Psoas muscle (tissue), 7 donors: ENCODE measurements at regions not wholly inside any gene's neighbourhood (a gene's known extent, or its start where the extent isn't known, plus 50 kb on each side); places are given as distances from the start of the nearest gene placed in this dataset.

ENCODE experiments used
- ATAC-seq, 4 donors: fragments of 200-7000 bp; cut with Tn5 transposase; one replicate each; pipeline ENCODE4 v1.9.1; 2020; ENCODE audit warnings: moderate library complexity in 3 of 4, mild to moderate bottlenecking in 2 of 4
- DNase-seq, 2 donors: peaks; one replicate each; pipeline ENCODE4 v3.0.0-alpha.2; 2020
- H3K27ac ChIP-seq: fragments of 200-600 bp; one replicate; pipeline ENCODE4 v1.8.0; 2022
- H3K27me3 ChIP-seq, 3 donors: fragments of 200-600 bp in 1 of 3; one replicate each; pipeline versions ENCODE4 v1.6.1 to v1.8.0; 2013 to 2022; ENCODE audit warnings: low read length in 2 of 3, mild to moderate bottlenecking in 2 of 3, moderate library complexity in 1 of 3; ENCODE audit not compliant: insufficient read depth in 3 of 3
- H3K36me3 ChIP-seq, 2 donors: fragments of 200-600 bp in 1 of 2; one replicate each; pipeline versions ENCODE4 v1.6.1 to v1.8.0; 2013 to 2022; ENCODE audit warnings: low read depth in 1 of 2, mild to moderate bottlenecking in 1 of 2, moderate library complexity in 1 of 2; ENCODE audit not compliant: insufficient read depth in 1 of 2
- H3K4me1 ChIP-seq: fragments of 200-600 bp; one replicate; pipeline ENCODE4 v1.8.0; 2022
- H3K4me3 ChIP-seq: fragments of 200-600 bp; one replicate; pipeline ENCODE4 v1.8.0; 2022; ENCODE audit warnings: mild to moderate bottlenecking
- H3K9me3 ChIP-seq: fragments of 200-600 bp; one replicate; pipeline ENCODE4 v1.8.0; 2022
- WGBS, 3 donors: extraction: QIAGEN DNeasy Blood & Tissue Kit; methylation state at CpG; one replicate each; pipeline versions ENCODE4 v1.1.6 to v1.1.7; 2013; 5-methylcytosine and 5-hydroxymethylcytosine counted together
- intact Hi-C, 2 donors: fragments of 100-400 bp; cut with DNase I; formaldehyde crosslinking; loops; one replicate each; pipeline versions ENCODE4 v1.11.0 to v1.14.2; 2022
- TF ChIP-seq, protein P1 (sequence below): fragments of 200-600 bp; IDR thresholded peaks from one replicate; pipeline ENCODE4 v1.8.0; 2022; ENCODE audit warnings: antibody characterized with exemption
- donor health status: healthy with polysubstance abuse.
- donor health status: DM: no; HTN: no; CAD: no; lungs with moderate emphysema.
- donor health status: Bipolar disorder and iron deficiency.
- donor health status: healthy.
- donor health status: DM: yes; HTN: yes; CAD: no.
- donor health status: DM: no; HTN: no; CAD: no.
- donor health status: DM: yes; HTN: yes; CAD: no.

GRCh38 chr4:34193451-34194154 lies 2050.7 kb downstream of the ARAP2 start:
- intact Hi-C loops = no loop called here
- 67 to 71% (median 68%) methylated on average over 5 of the region's 5 CpGs for WGBS, 3 donors
- no peaks in the 10 kb centered on the region for H3K27me3 ChIP-seq
- H3K4me1 ChIP-seq = no peaks in the 10 kb centered on the region
- TF ChIP-seq, protein P1, sequence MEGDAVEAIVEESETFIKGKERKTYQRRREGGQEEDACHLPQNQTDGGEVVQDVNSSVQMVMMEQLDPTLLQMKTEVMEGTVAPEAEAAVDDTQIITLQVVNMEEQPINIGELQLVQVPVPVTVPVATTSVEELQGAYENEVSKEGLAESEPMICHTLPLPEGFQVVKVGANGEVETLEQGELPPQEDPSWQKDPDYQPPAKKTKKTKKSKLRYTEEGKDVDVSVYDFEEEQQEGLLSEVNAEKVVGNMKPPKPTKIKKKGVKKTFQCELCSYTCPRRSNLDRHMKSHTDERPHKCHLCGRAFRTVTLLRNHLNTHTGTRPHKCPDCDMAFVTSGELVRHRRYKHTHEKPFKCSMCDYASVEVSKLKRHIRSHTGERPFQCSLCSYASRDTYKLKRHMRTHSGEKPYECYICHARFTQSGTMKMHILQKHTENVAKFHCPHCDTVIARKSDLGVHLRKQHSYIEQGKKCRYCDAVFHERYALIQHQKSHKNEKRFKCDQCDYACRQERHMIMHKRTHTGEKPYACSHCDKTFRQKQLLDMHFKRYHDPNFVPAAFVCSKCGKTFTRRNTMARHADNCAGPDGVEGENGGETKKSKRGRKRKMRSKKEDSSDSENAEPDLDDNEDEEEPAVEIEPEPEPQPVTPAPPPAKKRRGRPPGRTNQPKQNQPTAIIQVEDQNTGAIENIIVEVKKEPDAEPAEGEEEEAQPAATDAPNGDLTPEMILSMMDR = no peak
- H3K4me3 ChIP-seq = no peak overlapping the region
- H3K9me3 ChIP-seq = no peaks in the 10 kb centered on the region
- H3K27ac ChIP-seq = no peak overlapping the region
- ATAC-seq (no peak), DNase-seq (no peak)
- no peaks in the 10 kb centered on the region for H3K36me3 ChIP-seq

DNA sequence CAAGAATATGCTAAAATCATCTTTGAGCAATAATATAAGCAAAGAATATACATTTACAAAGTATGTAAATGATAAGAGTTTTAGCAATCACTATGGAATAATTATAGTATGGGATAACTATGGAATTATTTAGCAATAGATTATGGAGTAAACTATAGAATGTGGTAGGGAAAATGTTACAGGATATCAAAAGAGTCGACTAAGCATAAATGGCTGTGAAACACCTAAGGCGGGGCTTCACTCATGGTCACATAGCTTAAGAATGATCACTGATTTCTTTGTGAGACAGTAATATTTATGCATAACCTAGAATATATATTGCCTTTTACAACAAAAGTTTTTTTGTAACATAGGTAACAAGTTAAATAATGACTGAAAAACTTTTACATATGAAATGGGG lies 2049.7 kb downstream of the ARAP2 start:
- 83 to 90% (median 87%) methylated on average over 2 of the region's 2 CpGs for WGBS, 3 donors
- H3K9me3 ChIP-seq = no peaks in the 10 kb centered on the region
- intact Hi-C loops = no loop called here
- H3K4me1 ChIP-seq = no peaks in the 10 kb centered on the region
- H3K4me3 ChIP-seq = no peak overlapping the region
- H3K36me3 ChIP-seq = no peaks in the 10 kb centered on the region
- no peak for ATAC-seq
- no peaks in the 10 kb centered on the region for H3K27me3 ChIP-seq
- TF ChIP-seq, protein P1 = no peak
- no peak for DNase-seq
- no peak overlapping the region for H3K27ac ChIP-seq

GRCh38 chr4:34196375-34196774 lies 2047.9 kb downstream of the ARAP2 start:
- no peaks in the 10 kb centered on the region for H3K4me1 ChIP-seq
- H3K27ac ChIP-seq = no peak overlapping the region
- 75 to 76% (median 76%) methylated on average over 2 of the region's 2 CpGs for WGBS, 3 donors
- TF ChIP-seq, protein P1 = no peak
- DNase-seq (no peak), ATAC-seq (no peak)
- intact Hi-C loops = no loop called here
- no peaks in the 10 kb centered on the region for H3K27me3 ChIP-seq
- H3K9me3 ChIP-seq = no peaks in the 10 kb centered on the region
- no peak overlapping the region for H3K4me3 ChIP-seq
- H3K36me3 ChIP-seq = no peaks in the 10 kb centered on the region

DNA sequence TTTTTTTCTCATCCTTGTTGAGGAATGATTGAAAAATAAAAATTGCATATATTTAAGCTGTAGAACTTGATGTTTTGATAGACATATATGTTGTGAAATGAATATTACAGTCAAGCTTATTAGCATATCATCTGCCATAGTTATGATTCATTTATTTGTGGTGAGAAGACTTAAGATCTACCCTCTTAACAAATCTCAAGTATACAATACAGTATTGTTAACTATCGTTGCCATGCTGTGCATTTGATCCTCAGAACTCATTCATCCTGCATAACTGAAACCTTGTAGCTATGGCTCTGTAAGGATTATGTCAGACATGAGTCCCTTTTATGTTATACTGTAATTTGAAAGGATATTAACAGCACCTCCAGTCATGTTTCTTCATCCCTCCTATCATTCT lies 2045.3 kb downstream of the ARAP2 start:
- 47 to 69% (median 50%) methylated on average over 1 of the region's 1 CpG for WGBS, 3 donors
- H3K4me1 ChIP-seq = no peaks in the 10 kb centered on the region
- TF ChIP-seq, protein P1 = no peak

DNA sequence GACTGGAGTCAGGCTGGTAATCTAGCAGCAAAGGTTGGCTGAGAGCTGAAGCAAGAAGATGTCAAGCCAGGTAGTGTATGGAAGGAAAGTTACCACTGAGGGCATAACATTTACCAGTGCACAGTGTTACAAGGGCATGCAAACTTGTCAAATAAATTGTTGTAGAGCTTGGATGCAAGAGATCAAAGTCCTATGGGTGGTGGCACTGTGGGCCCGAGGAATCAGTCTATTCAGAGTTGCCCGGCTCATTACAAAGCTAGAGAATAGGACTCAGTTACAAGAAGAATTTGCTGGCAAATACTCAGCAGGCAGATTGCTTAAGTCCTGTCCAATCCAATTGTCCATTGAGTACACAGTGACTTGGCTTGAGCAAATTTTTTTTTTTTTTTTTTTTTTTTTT lies 2043.8 kb downstream of the ARAP2 start:
- 91 to 100% (median 95%) methylated on average over 2 of the region's 2 CpGs for WGBS, 3 donors
- ATAC-seq (no peak), DNase-seq (no peak)
- Histone ChIP-seq H3K36me3 (no peaks in the 10 kb centered on the region), H3K4me1 (no peaks in the 10 kb centered on the region), H3K4me3 (no peak overlapping the region), H3K27me3 (no peaks in the 10 kb centered on the region), H3K27ac (no peak overlapping the region), H3K9me3 (peaks cover 5% of the 10 kb centered on the region)
- TF ChIP-seq, protein P1 = no peak
- intact Hi-C loops = no loop called here

More for the DNA sequence above, 2045.3 kb downstream of the ARAP2 start:
- Histone ChIP-seq H3K27ac (no peak overlapping the region), H3K9me3 (no peaks in the 10 kb centered on the region), H3K27me3 (no peaks in the 10 kb centered on the region), H3K4me3 (no peak overlapping the region), H3K36me3 (no peaks in the 10 kb centered on the region)
- DNase-seq (no peak), ATAC-seq (no peak)
- intact Hi-C loops = no loop called here
